CD8-positive, alpha-beta memory T cell (primary cell): ENCODE measurements at regions not wholly inside any gene's neighbourhood (a gene's known extent, or its start where the extent isn't known, plus 50 kb on each side); places are given as distances from the start of the nearest gene placed in this dataset.
"Not testable (repeated sequence)": the region's sequence is repeated elsewhere in the genome, so short reads cannot be mapped to it uniquely, and the experiment has no call there.

ENCODE experiments used
- CTCF ChIA-PET: fragments of 350-600 bp; sonication (Branson Sonifier 250); formaldehyde crosslinking; loops from one replicate; lab custom pipeline; 2021; ENCODE audit warnings: antibody characterized with exemption; lab: Charles Lee
- POLR2A ChIA-PET: fragments of 350-600 bp; sonication (Branson Sonifier 250); formaldehyde crosslinking; loops from one replicate; lab custom pipeline; 2021; ENCODE audit warnings: antibody characterized with exemption; lab: Charles Lee
- DNase-seq, 5 donors: peaks; one replicate each; pipeline versions ENCODE4 v3.0.0 to v3.0.0-alpha.2; 2020 to 2022; ENCODE audit warnings: mixed read lengths in 1 of 5
- H3K27ac ChIP-seq: one replicate; pipeline ENCODE4 v1.7.0; 2013; ENCODE audit warnings: low read depth, mild to moderate bottlenecking, low read length, moderate library complexity
- H3K27me3 ChIP-seq: 2 replicates; pipeline ENCODE4 v1.7.0; 2013; ENCODE audit warnings: low read length, mild to moderate bottlenecking; ENCODE audit not compliant: insufficient read depth, poor library complexity, severe bottlenecking
- H3K36me3 ChIP-seq: 2 replicates; pipeline ENCODE4 v1.7.0; 2013; ENCODE audit warnings: mild to moderate bottlenecking, low read length, moderate library complexity; ENCODE audit not compliant: insufficient read depth
- H3K4me1 ChIP-seq: 2 replicates; pipeline ENCODE4 v1.7.0; 2013; ENCODE audit warnings: mild to moderate bottlenecking, low read length, moderate library complexity; ENCODE audit not compliant: insufficient read depth
- H3K4me3 ChIP-seq: 2 replicates; pipeline ENCODE4 v1.7.0; 2013; ENCODE audit warnings: mild to moderate bottlenecking, low read length
- H3K9me3 ChIP-seq: 2 replicates; pipeline ENCODE4 v1.7.0; 2013; ENCODE audit warnings: mild to moderate bottlenecking, low read length
- H3K27ac Mint-ChIP-seq, 8 donors: one replicate each; pipeline ENCODE4 v1.8.0; 2020 to 2021; ENCODE audit warnings: mixed read lengths in 8 of 8, mild to moderate bottlenecking in 6 of 8, inconsistent platforms in 3 of 8, moderate library complexity in 3 of 8
- H3K27me3 Mint-ChIP-seq, 2 donors: one replicate each; pipeline ENCODE4 v1.8.0; 2020 to 2021; ENCODE audit warnings: mixed read lengths in 2 of 2, mild to moderate bottlenecking in 1 of 2, moderate library complexity in 1 of 2
- H3K36me3 Mint-ChIP-seq, 3 donors: one replicate each; pipeline ENCODE4 v1.8.0; 2020 to 2021; ENCODE audit warnings: mixed read lengths in 3 of 3, inconsistent platforms in 1 of 3, mild to moderate bottlenecking in 1 of 3
- H3K4me1 Mint-ChIP-seq, 3 donors: one replicate each; pipeline ENCODE4 v1.8.0; 2020 to 2021; ENCODE audit warnings: mixed read lengths in 3 of 3, inconsistent platforms in 1 of 3, mild to moderate bottlenecking in 1 of 3
- H3K4me3 Mint-ChIP-seq, 7 donors: one replicate each; pipeline ENCODE4 v1.8.0; 2020 to 2021; ENCODE audit warnings: mixed read lengths in 7 of 7, mild to moderate bottlenecking in 6 of 7, moderate library complexity in 4 of 7, inconsistent platforms in 2 of 7
- H3K9me3 Mint-ChIP-seq, 5 donors: one replicate each; pipeline ENCODE4 v1.8.0; 2020 to 2022; ENCODE audit warnings: mixed read lengths in 5 of 5, mild to moderate bottlenecking in 3 of 5, moderate library complexity in 2 of 5, inconsistent platforms in 1 of 5

- H3K4me1 Mint-ChIP-seq = no peaks in the 10 kb centered on the region
- H3K36me3 Mint-ChIP-seq = peaks cover 0 to 8% (median 2%) of the 10 kb centered on the region in 3 donors
- peaks cover 3 to 7% (median 6%) of the 10 kb centered on the region in 5 donors for H3K9me3 Mint-ChIP-seq
- H3K4me3 Mint-ChIP-seq = no peak overlapping the region
- Histone ChIP-seq H3K4me1 (no peaks in the 10 kb centered on the region), H3K9me3 (no peaks in the 10 kb centered on the region), H3K36me3 (no peaks in the 10 kb centered on the region), H3K27ac (no peak overlapping the region), H3K27me3 (no peaks in the 10 kb centered on the region), H3K4me3 (no peak overlapping the region)
- H3K27ac Mint-ChIP-seq = no peak overlapping the region
- ChIA-PET POLR2A (no interaction called here), CTCF (no interaction called here)
- DNase-seq = no peak
- peaks cover 4 to 46% of the 10 kb centered on the region in 2 donors for H3K27me3 Mint-ChIP-seq
Measured at GRCh38 chr3:171915275-171915674, 72.1 kb downstream of the TMEM212 start.

- Histone ChIP-seq H3K4me3 (no peak overlapping the region), H3K27me3 (no peaks in the 10 kb centered on the region), H3K4me1 (no peaks in the 10 kb centered on the region), H3K36me3 (no peaks in the 10 kb centered on the region), H3K9me3 (no peaks in the 10 kb centered on the region), H3K27ac (no peak overlapping the region)
- H3K9me3 Mint-ChIP-seq = peaks cover 4 to 21% (median 7%) of the 10 kb centered on the region in 5 donors
- peaks cover 0 to 13% (median 2%) of the 10 kb centered on the region in 3 donors for H3K36me3 Mint-ChIP-seq
- CTCF ChIA-PET = no interaction called here
- H3K4me1 Mint-ChIP-seq = no peaks in the 10 kb centered on the region
- H3K27me3 Mint-ChIP-seq = peaks cover 3 to 52% of the 10 kb centered on the region in 2 donors
- POLR2A ChIA-PET = no interaction called here
- DNase-seq = no peak
- no peak overlapping the region for H3K4me3 Mint-ChIP-seq
- no peak overlapping the region for H3K27ac Mint-ChIP-seq
Measured at GRCh38 chr3:171916888-171917287, 73.7 kb downstream of the TMEM212 start.

DNA sequence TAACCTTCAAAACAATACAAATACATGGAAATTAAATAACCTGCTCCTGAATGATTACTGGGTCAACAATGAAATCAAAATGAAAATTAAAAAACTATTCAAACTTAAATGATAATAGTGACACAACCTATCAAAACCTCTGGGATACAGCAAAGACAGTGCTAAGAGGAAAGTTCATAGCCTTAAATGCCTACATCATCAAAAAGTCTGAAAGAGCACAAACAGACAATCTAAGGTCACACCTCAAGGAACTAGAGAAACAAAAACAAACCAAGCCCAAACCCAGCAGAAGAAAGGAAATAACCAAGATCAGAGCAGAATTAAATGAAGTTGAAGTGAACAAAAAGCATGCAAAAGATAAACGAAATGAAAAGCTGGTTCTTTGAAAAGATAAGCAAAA, 79.5 kb downstream of the TMEM212 start:
- H3K4me3 Mint-ChIP-seq, H3K27ac Mint-ChIP-seq, H3K4me3 ChIP-seq, DNase-seq, POLR2A ChIA-PET, H3K9me3 ChIP-seq, H3K36me3 ChIP-seq, H3K4me1 Mint-ChIP-seq, H3K4me1 ChIP-seq, CTCF ChIA-PET, H3K27ac ChIP-seq, H3K27me3 ChIP-seq: not testable (repeated sequence)
- peaks cover 9 to 50% of the 10 kb centered on the region in 2 donors for H3K27me3 Mint-ChIP-seq
- peaks cover 15 to 40% (median 19%) of the 10 kb centered on the region in 5 donors for H3K9me3 Mint-ChIP-seq
- H3K36me3 Mint-ChIP-seq = peaks cover 0 to 35% (median 3%) of the 10 kb centered on the region in 3 donors

GRCh38 chr3:171923668-171924067, 80.5 kb downstream of the TMEM212 start:
- Mint-ChIP-seq H3K9me3 (peaks cover 15 to 40% (median 19%) of the 10 kb centered on the region in 5 donors), H3K36me3 (peaks cover 0 to 35% (median 3%) of the 10 kb centered on the region in 3 donors), H3K27me3 (peaks cover 9 to 40% of the 10 kb centered on the region in 2 donors)
- H3K27ac Mint-ChIP-seq, H3K36me3 ChIP-seq, H3K27me3 ChIP-seq, H3K4me3 ChIP-seq, POLR2A ChIA-PET, H3K4me1 ChIP-seq, H3K27ac ChIP-seq, DNase-seq, H3K4me3 Mint-ChIP-seq, CTCF ChIA-PET, H3K4me1 Mint-ChIP-seq, H3K9me3 ChIP-seq: not testable (repeated sequence)

DNA sequence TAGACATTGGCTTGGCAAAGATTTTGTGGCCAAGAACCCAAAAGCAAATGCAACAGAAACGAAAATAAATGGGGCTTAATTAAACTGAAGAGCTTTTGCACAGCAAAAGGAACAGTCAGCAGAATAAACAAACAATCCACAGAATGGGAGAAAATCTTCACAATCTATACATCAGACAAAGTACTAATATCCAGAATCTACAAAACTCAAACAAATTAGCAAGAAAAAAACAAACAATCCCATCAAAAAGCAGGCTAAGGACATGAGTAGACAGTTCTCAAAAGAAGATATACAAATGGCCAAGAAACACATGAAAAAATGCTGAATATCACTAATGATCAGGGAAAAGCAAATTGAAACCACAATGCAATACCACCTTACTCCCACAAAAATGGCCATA, 81.7 kb downstream of the TMEM212 start:
- Mint-ChIP-seq H3K36me3 (peaks cover 0 to 32% (median 3%) of the 10 kb centered on the region in 3 donors), H3K27me3 (peaks cover 9 to 31% of the 10 kb centered on the region in 2 donors), H3K9me3 (peaks cover 8 to 36% (median 19%) of the 10 kb centered on the region in 5 donors)
- H3K4me1 Mint-ChIP-seq, H3K4me3 Mint-ChIP-seq, H3K27ac Mint-ChIP-seq, H3K4me3 ChIP-seq, H3K27ac ChIP-seq, CTCF ChIA-PET, POLR2A ChIA-PET, H3K4me1 ChIP-seq, H3K9me3 ChIP-seq, H3K36me3 ChIP-seq, H3K27me3 ChIP-seq, DNase-seq: not testable (repeated sequence)

GRCh38 chr3:171932153-171932611, 89.0 kb downstream of the TMEM212 start:
- H3K4me1 Mint-ChIP-seq = no peaks in the 10 kb centered on the region
- no peaks in the 10 kb centered on the region for H3K27me3 ChIP-seq

DNA sequence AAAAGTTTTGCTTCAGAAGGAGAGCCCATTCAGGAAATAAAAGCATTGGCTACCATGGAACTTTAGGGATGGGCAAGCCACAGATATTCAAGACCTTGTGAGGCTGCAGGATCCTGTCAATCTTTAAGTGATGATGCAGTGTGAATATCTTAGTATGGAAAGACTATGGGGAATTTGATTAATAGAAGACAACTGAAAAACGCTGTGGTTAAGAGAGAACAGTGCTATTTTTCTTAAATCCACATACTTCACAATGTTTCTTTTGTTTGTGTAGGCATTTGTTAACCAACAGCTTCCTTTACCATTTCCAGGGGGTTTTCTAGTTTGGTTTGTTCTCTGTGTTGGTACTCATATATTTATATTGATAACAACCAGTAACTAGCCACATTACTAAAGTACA, 90.3 kb downstream of the TMEM212 start:
- Histone ChIP-seq H3K27me3 (no peaks in the 10 kb centered on the region), H3K27ac (no peak overlapping the region), H3K9me3 (no peaks in the 10 kb centered on the region), H3K4me1 (no peaks in the 10 kb centered on the region), H3K36me3 (no peaks in the 10 kb centered on the region), H3K4me3 (no peak overlapping the region)
- ChIA-PET POLR2A (no interaction called here), CTCF (no interaction called here)
- no peaks in the 10 kb centered on the region for H3K36me3 Mint-ChIP-seq
- peaks cover 4 to 5% of the 10 kb centered on the region in 2 donors for H3K27me3 Mint-ChIP-seq
- DNase-seq = no peak
- H3K27ac Mint-ChIP-seq = no peak overlapping the region
- no peaks in the 10 kb centered on the region for H3K9me3 Mint-ChIP-seq
- H3K4me1 Mint-ChIP-seq = no peaks in the 10 kb centered on the region
- H3K4me3 Mint-ChIP-seq = no peak overlapping the region

More at GRCh38 chr3:171932153-171932611, 89.0 kb downstream of the TMEM212 start:
- POLR2A ChIA-PET = no interaction called here
- no peaks in the 10 kb centered on the region for H3K4me1 ChIP-seq
- no peak overlapping the region for H3K27ac ChIP-seq
- H3K36me3 Mint-ChIP-seq = no peaks in the 10 kb centered on the region
- H3K4me3 ChIP-seq = no peak overlapping the region
- CTCF ChIA-PET = no interaction called here
- H3K27ac Mint-ChIP-seq = no peak overlapping the region
- peaks cover 2 to 4% of the 10 kb centered on the region in 2 donors for H3K27me3 Mint-ChIP-seq
- H3K9me3 ChIP-seq = no peaks in the 10 kb centered on the region
- no peak overlapping the region for H3K4me3 Mint-ChIP-seq
- DNase-seq = no peak
- no peaks in the 10 kb centered on the region for H3K9me3 Mint-ChIP-seq
- no peaks in the 10 kb centered on the region for H3K36me3 ChIP-seq

DNA sequence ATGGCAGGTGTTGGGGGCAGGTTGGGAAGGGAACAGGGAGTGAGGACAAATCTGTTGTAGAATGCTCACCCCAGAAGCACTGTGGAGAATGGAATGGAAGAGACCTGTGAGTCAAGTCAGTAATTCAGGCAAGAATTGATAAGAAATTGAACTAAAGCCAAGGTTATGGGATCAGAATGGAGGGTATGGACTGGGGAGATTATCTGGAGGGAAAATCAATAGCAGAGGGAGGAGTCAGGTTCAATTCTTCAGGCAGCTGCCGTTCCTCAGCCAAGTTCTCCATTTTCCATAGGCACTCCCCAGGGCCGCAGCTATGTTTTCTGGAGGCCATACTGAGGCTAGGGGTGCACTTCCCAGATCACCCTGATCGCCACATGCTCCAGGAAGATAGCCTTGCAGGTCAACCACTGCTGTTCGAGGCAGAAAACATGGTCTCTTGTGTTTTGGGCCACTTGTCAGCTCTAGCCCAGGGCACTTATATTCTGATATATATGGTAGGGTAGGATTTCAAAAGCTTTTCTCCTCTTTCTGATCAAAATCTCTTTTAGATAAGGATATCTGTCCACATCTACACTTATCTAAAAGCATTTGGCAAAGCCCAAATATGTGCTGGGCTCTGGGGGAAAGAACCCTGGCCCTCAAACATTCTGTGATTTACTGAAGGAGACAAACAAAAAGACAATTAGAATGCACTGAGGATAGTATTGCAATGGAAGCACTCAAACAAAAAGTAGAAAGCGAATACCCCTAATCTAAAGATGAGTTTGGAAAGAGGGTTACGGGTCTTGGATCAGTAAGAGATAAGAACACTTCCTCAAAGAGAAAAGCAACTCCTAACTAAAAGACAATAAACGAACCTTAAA, 92.3 kb downstream of the TMEM212 start:
- Histone ChIP-seq H3K27me3 (no peaks in the 10 kb centered on the region), H3K27ac (no peak overlapping the region), H3K4me1 (no peaks in the 10 kb centered on the region), H3K4me3 (no peak overlapping the region), H3K36me3 (no peaks in the 10 kb centered on the region), H3K9me3 (no peaks in the 10 kb centered on the region)
- CTCF ChIA-PET = no interaction called here
- POLR2A ChIA-PET = no interaction called here
- Mint-ChIP-seq H3K4me3 (no peak overlapping the region), H3K36me3 (no peaks in the 10 kb centered on the region), H3K27ac (no peak overlapping the region), H3K4me1 (no peaks in the 10 kb centered on the region), H3K27me3 (peaks cover 5 to 10% of the 10 kb centered on the region in 2 donors), H3K9me3 (no peaks in the 10 kb centered on the region)
- no peak for DNase-seq
